H1 (cell line): ENCODE measurements at regions not wholly inside any gene's neighbourhood (a gene's known extent, or its start where the extent isn't known, plus 50 kb on each side); places are given as distances from the start of the nearest gene placed in this dataset.

Experiments
- CTCF ChIA-PET: fragments of 300-600 bp; sonication (Branson Sonifier 250); formaldehyde crosslinking; loops from one replicate; lab custom pipeline; 2021; ENCODE audit not compliant: partially characterized antibody; lab: Charles Lee
- POLR2A ChIA-PET: fragments of 300-600 bp; sonication (Branson Sonifier 250); formaldehyde crosslinking; loops from one replicate; lab custom pipeline; 2021; ENCODE audit warnings: inconsistent platforms; ENCODE audit not compliant: partially characterized antibody; lab: Charles Lee
- DNase-seq, 2 experiments: peaks; one replicate each; pipeline versions ENCODE4 v3.0.0 to v3.0.0-alpha.2; 2010 to 2022; ENCODE audit warnings: low spot score in 2 of 2, low read depth in 1 of 2, mixed read lengths in 1 of 2
- FAIRE-seq: peaks from 2 replicates; lab custom pipeline; 2011; peaks lifted over from hg19 to GRCh38; lab: Jason Lieb, UNC
- H2AFZ ChIP-seq: 2 replicates; pipeline ENCODE4 v1.8.1; 2012; ENCODE audit warnings: low read length, inconsistent platforms
- H2AK5ac ChIP-seq: 2 replicates; pipeline ENCODE4 v1.6.1; 2013; ENCODE audit warnings: low read depth, low read length
- H2BK120ac ChIP-seq: replicated peaks from 2 replicates; pipeline ENCODE3; 2013; ENCODE audit warnings: low read depth, low read length, inconsistent platforms
- H2BK12ac ChIP-seq: 2 replicates; pipeline ENCODE4 v1.6.1; 2013; ENCODE audit warnings: low read depth, low read length
- H2BK15ac ChIP-seq: 2 replicates; pipeline ENCODE4 v1.6.1; 2013; ENCODE audit warnings: low read length
- H2BK20ac ChIP-seq: 2 replicates; pipeline ENCODE4 v1.6.1; 2013; ENCODE audit warnings: low read length
- H2BK5ac ChIP-seq: 2 replicates; pipeline ENCODE4 v1.6.1; 2013; ENCODE audit warnings: low read depth, low read length
- H3K14ac ChIP-seq: 2 replicates; pipeline ENCODE4 v1.6.1; 2013; ENCODE audit warnings: inconsistent platforms; ENCODE audit not compliant: insufficient read length
- H3K18ac ChIP-seq: 2 replicates; pipeline ENCODE4 v1.6.1; 2013; ENCODE audit warnings: low read length; ENCODE audit errors: extremely low read depth
- H3K23ac ChIP-seq: 2 replicates; pipeline ENCODE4 v1.6.1; 2013; ENCODE audit warnings: inconsistent platforms; ENCODE audit not compliant: insufficient read length
- H3K23me2 ChIP-seq: 2 replicates; pipeline ENCODE4 v1.6.1; 2013; ENCODE audit warnings: low read depth, low read length
- H3K27ac ChIP-seq: 2 replicates; pipeline ENCODE4 v1.6.1; 2011; ENCODE audit warnings: low read depth, low read length, inconsistent platforms
- H3K27me3 ChIP-seq, 4 experiments: replicated peaks in 1 of 4; 1 replicate in 1 of 4; 2 replicates in 3 of 4; pipeline versions ENCODE4 v1.6.1 to v1.8.1; 2011 to 2013; ENCODE audit warnings: low read length in 3 of 4, mild to moderate bottlenecking in 3 of 4, inconsistent platforms in 2 of 4, mixed read lengths in 2 of 4, moderate library complexity in 1 of 4; ENCODE audit not compliant: control insufficient read depth in 3 of 4, insufficient read depth in 3 of 4; ENCODE audit errors: extremely low read depth in 1 of 4
- H3K36me3 ChIP-seq, 4 experiments: 2 replicates each; pipeline versions ENCODE4 v1.6.1 to v1.8.1; 2011 to 2013; ENCODE audit warnings: mild to moderate bottlenecking in 4 of 4, low read length in 3 of 4, moderate library complexity in 2 of 4, control low read depth in 1 of 4, inconsistent platforms in 1 of 4; ENCODE audit not compliant: insufficient read depth in 4 of 4, control insufficient read depth in 2 of 4
- H3K4ac ChIP-seq: replicated peaks from 2 replicates; pipeline ENCODE3; 2013; ENCODE audit warnings: low read length, low read depth, mixed read lengths, inconsistent platforms; ENCODE audit not compliant: insufficient read length
- H3K4me1 ChIP-seq, 4 experiments: replicated peaks in 1 of 4; 1 replicate in 1 of 4; 2 replicates in 3 of 4; pipeline versions ENCODE4 v1.6.1 to v1.8.1; 2011 to 2013; ENCODE audit warnings: low read length in 3 of 4, inconsistent platforms in 2 of 4, mixed read lengths in 1 of 4; ENCODE audit not compliant: insufficient read depth in 4 of 4, control insufficient read depth in 3 of 4
- H3K4me2 ChIP-seq, 2 experiments: 2 replicates each; pipeline versions ENCODE4 v1.6.1 to v1.8.1; 2011 to 2013; ENCODE audit warnings: low read depth in 2 of 2, low read length in 2 of 2, control low read depth in 1 of 2, inconsistent platforms in 1 of 2, mild to moderate bottlenecking in 1 of 2; ENCODE audit not compliant: insufficient read depth in 1 of 2
- H3K4me3 ChIP-seq, 4 experiments: fragments of 200-600, 300-600 bp in 1 of 4; sonication (generic), shearing (Covaris generic), sonication (Bioruptor Twin) in 1 of 4; 2 replicates each; pipeline versions ENCODE4 v1.5.1 to v1.8.1; 2011 to 2016; ENCODE audit warnings: low read length in 4 of 4, low read depth in 3 of 4, control low read depth in 2 of 4, inconsistent platforms in 2 of 4, mild to moderate bottlenecking in 2 of 4, mixed read lengths in 1 of 4, moderate library complexity in 1 of 4; ENCODE audit not compliant: insufficient read depth in 2 of 4; ENCODE audit errors: extremely low read depth in 1 of 4
- H3K56ac ChIP-seq: replicated peaks from 2 replicates; pipeline ENCODE3; 2013; ENCODE audit warnings: low read depth, mild to moderate bottlenecking, mixed read lengths, low read length, inconsistent platforms; ENCODE audit not compliant: insufficient read length
- H3K79me1 ChIP-seq: 2 replicates; pipeline ENCODE4 v1.6.1; 2013; ENCODE audit warnings: low read depth, low read length, control low read depth
- H3K79me2 ChIP-seq, 2 experiments: 2 replicates each; pipeline versions ENCODE4 v1.6.1 to v1.8.1; 2012 to 2013; ENCODE audit warnings: low read length in 2 of 2, mild to moderate bottlenecking in 2 of 2, inconsistent platforms in 1 of 2; ENCODE audit not compliant: insufficient read depth in 2 of 2, control insufficient read depth in 1 of 2
- H3K9ac ChIP-seq, 4 experiments: replicated peaks in 1 of 4; 1 replicate in 1 of 4; 2 replicates in 3 of 4; pipeline versions ENCODE4 v1.6.1 to v1.8.1; 2011 to 2013; ENCODE audit warnings: low read depth in 3 of 4, low read length in 3 of 4, control low read depth in 2 of 4, mild to moderate bottlenecking in 2 of 4, moderate library complexity in 2 of 4, inconsistent platforms in 1 of 4; ENCODE audit errors: extremely low read depth in 1 of 4
- H3K9me3 ChIP-seq, 2 experiments: 2 replicates each; pipeline versions ENCODE4 v1.6.1 to v1.8.1; 2012 to 2013; ENCODE audit warnings: mild to moderate bottlenecking in 2 of 2, moderate library complexity in 2 of 2, control low read depth in 1 of 2, inconsistent platforms in 1 of 2, low read depth in 1 of 2, low read length in 1 of 2, mixed read lengths in 1 of 2; ENCODE audit not compliant: insufficient read depth in 2 of 2
- H4K20me1 ChIP-seq, 2 experiments: replicated peaks in 1 of 2; 2 replicates each; pipeline versions ENCODE3 to v1.8.1; 2011 to 2013; ENCODE audit warnings: inconsistent platforms in 2 of 2, low read length in 2 of 2, mild to moderate bottlenecking in 1 of 2; ENCODE audit not compliant: insufficient read depth in 2 of 2, control insufficient read depth in 1 of 2
- H4K5ac ChIP-seq: 2 replicates; pipeline ENCODE4 v1.6.1; 2013; ENCODE audit warnings: low read length, low read depth, mixed read lengths, inconsistent platforms; ENCODE audit not compliant: insufficient read length
- H4K8ac ChIP-seq: 2 replicates; pipeline ENCODE4 v1.8.0; 2013; ENCODE audit warnings: mild to moderate bottlenecking, moderate library complexity, low read length, inconsistent platforms; ENCODE audit not compliant: insufficient read depth; ENCODE audit errors: extremely low read depth
- H4K91ac ChIP-seq: replicated peaks from 2 replicates; pipeline ENCODE3; 2013; ENCODE audit warnings: low read length, mixed read lengths, inconsistent platforms; ENCODE audit not compliant: insufficient read length
- CEBPB ChIP-seq: IDR thresholded peaks from 2 replicates; pipeline ENCODE4 v1.6.1; 2012; ENCODE audit warnings: low read depth, low read length
- HDAC6 ChIP-seq: IDR thresholded peaks from one replicate; pipeline ENCODE4 v1.7.1; 2012; ENCODE audit warnings: low read depth, mild to moderate bottlenecking, inconsistent platforms, low read length, moderate library complexity
- POLR2A ChIP-seq, 2 experiments: IDR thresholded peaks; 1 replicate in 1 of 2; 2 replicates in 1 of 2; pipeline ENCODE4 v1.6.1; 2011; ENCODE audit warnings: low read depth in 2 of 2, low read length in 2 of 2, mild to moderate bottlenecking in 2 of 2; ENCODE audit errors: control extremely low read depth in 1 of 2
- POU5F1 ChIP-seq: IDR thresholded peaks from 2 replicates; pipeline ENCODE4 v1.6.1; 2011; ENCODE audit warnings: low read depth, mild to moderate bottlenecking, low read length, moderate library complexity
- SIRT6 ChIP-seq: IDR thresholded peaks from one replicate; pipeline ENCODE4 v1.7.1; 2012; ENCODE audit warnings: low read length, inconsistent platforms
- TEAD4 ChIP-seq: IDR thresholded peaks from 2 replicates; pipeline ENCODE4 v1.6.1; 2012; ENCODE audit warnings: low read depth, low read length, inconsistent platforms, mixed read lengths
- ZNF274 ChIP-seq: IDR thresholded peaks from 2 replicates; pipeline ENCODE4 v1.7.0; 2012; ENCODE audit warnings: low read length, borderline replicate concordance; ENCODE audit errors: extremely low read depth
- WGBS, 2 experiments: shearing (Covaris generic) in 1 of 2; methylation state at CpG; one replicate each; pipeline versions ENCODE4 v1.1.6 to v1.1.7; 2013 to 2015; ENCODE audit warnings: low lambda C conversion rate in 2 of 2, mixed read lengths in 2 of 2, inconsistent platforms in 1 of 2, low coverage in 1 of 2, missing lambda C conversion rate in 1 of 2; ENCODE audit not compliant: insufficient replicate concordance in 2 of 2, insufficient coverage in 1 of 2, insufficient read length in 1 of 2; ENCODE audit errors: extremely low coverage in 1 of 2, missing lambda C conversion rate in 1 of 2; 5-methylcytosine and 5-hydroxymethylcytosine counted together
- TF ChIP-seq, protein P1 (sequence below): IDR thresholded peaks from 2 replicates; pipeline ENCODE4 v1.6.1; 2011; ENCODE audit warnings: low read length, improper control_type of control experiment

DNA sequence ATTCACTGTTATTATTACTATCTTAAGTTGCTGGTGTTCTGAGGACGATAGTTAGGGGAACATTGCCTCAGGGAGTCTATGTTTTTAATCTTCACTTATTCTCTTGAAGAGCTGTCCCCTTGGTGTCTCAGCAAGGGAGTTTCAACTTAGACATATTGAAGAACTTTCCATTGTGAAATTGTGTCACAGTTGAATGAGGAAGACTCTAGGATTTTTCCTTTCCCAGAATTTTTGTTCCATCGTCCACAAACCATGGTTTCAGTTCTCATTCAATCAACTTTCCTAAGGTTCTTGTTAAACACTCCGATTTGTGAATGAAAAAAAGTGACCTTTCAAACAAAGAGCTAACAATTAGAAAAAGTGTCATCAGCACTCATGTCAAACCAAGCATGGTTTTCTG is 128.3 kb downstream of the GATA3 start:
- no peak overlapping the region for H3K9ac ChIP-seq
- H3K4ac ChIP-seq = no peak overlapping the region
- no peak overlapping the region for H3K18ac ChIP-seq
- H3K56ac ChIP-seq = no peak overlapping the region
- no peaks in the 10 kb centered on the region for H3K9me3 ChIP-seq
- no peak overlapping the region for H4K8ac ChIP-seq
- H3K79me1 ChIP-seq = no peaks in the 10 kb centered on the region
- no peak overlapping the region for H2AK5ac ChIP-seq
- POLR2A ChIA-PET = no interaction called here
- H3K4me2 ChIP-seq = no peak overlapping the region
- H3K23ac ChIP-seq = no peak overlapping the region
- H3K4me3 ChIP-seq = no peak overlapping the region
- no peaks in the 10 kb centered on the region; a peak in 1 of 7 replicates for H3K4me1 ChIP-seq
- H4K5ac ChIP-seq = no peak overlapping the region
- H3K27me3 ChIP-seq = no peaks in the 10 kb centered on the region
- H2AFZ ChIP-seq = 0 out of 2 replicates have a peak overlapping the region, but pooled peaks have one; percentile 16
- no peaks in the 10 kb centered on the region for H3K79me2 ChIP-seq
- CTCF ChIA-PET = interaction anchor here (1.2 to 1.4 kb wide), 3 partner anchors 97 to 220 kb away, joined by 3 to 4 read pairs (median 4); no protein-coding TSS in a partner anchor
- no peak overlapping the region for H2BK5ac ChIP-seq
- H2BK12ac ChIP-seq = no peak overlapping the region
- DNase-seq = no peak
- 86% methylated on average over 3 of the region's 3 CpGs; no CpG with 5 or more reads in 1 of the 2 experiments for WGBS, 2 experiments
- H2BK120ac ChIP-seq = no peak overlapping the region
- no peak overlapping the region for H2BK15ac ChIP-seq
- TF ChIP-seq ZNF274 (no peak), POU5F1 (no peak), CEBPB (no peak), SIRT6 (no peak), POLR2A (IDR thresholded peaks at IDR 0.05; ENCODE audit: control extremely low read depth in 1 of 2, low read depth in 2 of 2, low read length in 2 of 2) (no peak), HDAC6 (no peak), TEAD4 (no peak)
- TF ChIP-seq, protein P1, sequence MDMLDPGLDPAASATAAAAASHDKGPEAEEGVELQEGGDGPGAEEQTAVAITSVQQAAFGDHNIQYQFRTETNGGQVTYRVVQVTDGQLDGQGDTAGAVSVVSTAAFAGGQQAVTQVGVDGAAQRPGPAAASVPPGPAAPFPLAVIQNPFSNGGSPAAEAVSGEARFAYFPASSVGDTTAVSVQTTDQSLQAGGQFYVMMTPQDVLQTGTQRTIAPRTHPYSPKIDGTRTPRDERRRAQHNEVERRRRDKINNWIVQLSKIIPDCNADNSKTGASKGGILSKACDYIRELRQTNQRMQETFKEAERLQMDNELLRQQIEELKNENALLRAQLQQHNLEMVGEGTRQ = no peak
- TF ChIP-seq, all 59 proteins: peak for 0
- Histone ChIP-seq H3K36me3 (no peaks in the 10 kb centered on the region), H3K23me2 (no peaks in the 10 kb centered on the region), H3K14ac (no peak overlapping the region), H2BK20ac (no peak overlapping the region), H4K20me1 (no peaks in the 10 kb centered on the region), H4K91ac (no peak overlapping the region), H3K27ac (no peak overlapping the region)
- FAIRE-seq = no peak
